B cell (primary cell): ENCODE measurements at regions not wholly inside any gene's neighbourhood (a gene's known extent, or its start where the extent isn't known, plus 50 kb on each side); places are given as distances from the start of the nearest gene placed in this dataset.

Experiments used
- ATAC-seq: fragments of 200-7000 bp; cut with Tn5 transposase; one replicate; pipeline ENCODE4 v1.10.0; 2021; ENCODE audit warnings: low read depth, mild to moderate bottlenecking, moderate number of reproducible peaks, moderate library complexity
- CTCF ChIA-PET: fragments of 350-600 bp; sonication (Branson Sonifier 250); formaldehyde crosslinking; loops from one replicate; lab custom pipeline; 2021; ENCODE audit warnings: antibody characterized with exemption, inconsistent platforms; lab: Charles Lee
- POLR2A ChIA-PET: fragments of 350-600 bp; sonication (Branson Sonifier 250); formaldehyde crosslinking; loops from one replicate; lab custom pipeline; 2021; ENCODE audit warnings: antibody characterized with exemption; lab: Charles Lee
- DNase-seq: peaks from one replicate; pipeline ENCODE4 v3.0.0; 2013
- H2AFZ ChIP-seq: 2 replicates; pipeline ENCODE4 v1.6.1; 2012; ENCODE audit warnings: mild to moderate bottlenecking, low read depth, low read length; ENCODE audit not compliant: insufficient read depth, poor library complexity, severe bottlenecking
- H3K27ac ChIP-seq, 2 donors: 1 replicate in 1 of 2; 2 replicates in 1 of 2; pipeline ENCODE4 v1.5.1; 2012 to 2013; ENCODE audit warnings: low read length in 2 of 2, mild to moderate bottlenecking in 2 of 2, moderate library complexity in 1 of 2
- H3K27me3 ChIP-seq, 4 experiments: fragments of 200-600 bp in 1 of 4; sonication (generic) in 1 of 4; replicated peaks in 1 of 4; 1 replicate in 2 of 4; 2 replicates in 2 of 4; pipeline versions ENCODE4 v1.6.1 to v1.7.0; 2013 to 2016; ENCODE audit warnings: low read length in 3 of 4, mild to moderate bottlenecking in 2 of 4, mixed read lengths in 1 of 4, moderate library complexity in 1 of 4; ENCODE audit not compliant: insufficient read depth in 4 of 4, control insufficient read depth in 3 of 4; ENCODE audit errors: control extremely low read depth in 1 of 4
- H3K36me3 ChIP-seq, 2 experiments: replicated peaks in 1 of 2; 1 replicate in 1 of 2; 2 replicates in 1 of 2; pipeline versions ENCODE4 v1.6.1 to v1.7.1; 2013; ENCODE audit warnings: low read length in 1 of 2; ENCODE audit not compliant: insufficient read depth in 2 of 2, control insufficient read depth in 1 of 2; ENCODE audit errors: control extremely low read depth in 1 of 2, extremely low read depth in 1 of 2
- H3K4me1 ChIP-seq, 2 donors: fragments of 200-600 bp in 1 of 2; sonication (generic) in 1 of 2; 1 replicate in 1 of 2; 2 replicates in 1 of 2; pipeline versions ENCODE4 v1.5.1 to v1.6.1; 2013 to 2017; ENCODE audit warnings: low read length in 2 of 2; ENCODE audit not compliant: control insufficient read depth in 2 of 2, insufficient read depth in 2 of 2
- H3K4me2 ChIP-seq: replicated peaks from 2 replicates; pipeline ENCODE3; 2012; ENCODE audit warnings: mild to moderate bottlenecking, low read depth, low read length; ENCODE audit not compliant: poor library complexity, severe bottlenecking
- H3K4me3 ChIP-seq, 5 experiments: fragments of 200-600 bp in 1 of 5; sonication (generic) in 1 of 5; 1 replicate in 3 of 5; 2 replicates in 2 of 5; pipeline versions ENCODE4 v1.5.1 to v1.7.0; 2011 to 2016; ENCODE audit warnings: low read length in 4 of 5, mild to moderate bottlenecking in 4 of 5, low read depth in 2 of 5, control low read depth in 1 of 5, moderate library complexity in 1 of 5; ENCODE audit not compliant: insufficient read depth in 1 of 5; ENCODE audit errors: control extremely low read depth in 1 of 5, extremely low read depth in 1 of 5
- H3K79me2 ChIP-seq: fragments of 200-600 bp; sonication (generic); one replicate; pipeline ENCODE4 v1.6.0; 2016; ENCODE audit warnings: low read length; ENCODE audit not compliant: control insufficient read depth, insufficient read depth
- H3K9ac ChIP-seq: fragments of 200-600 bp; sonication (generic); 2 replicates; pipeline ENCODE4 v1.6.1; 2017; ENCODE audit warnings: mild to moderate bottlenecking, low read length, moderate library complexity
- H3K9me3 ChIP-seq, 3 donors: one replicate each; pipeline versions ENCODE4 v1.6.1 to v1.7.1; 2013; ENCODE audit warnings: low read length in 2 of 3; ENCODE audit not compliant: control insufficient read depth in 2 of 3, insufficient read depth in 1 of 3; ENCODE audit errors: control extremely low read depth in 1 of 3
- H4K20me1 ChIP-seq: 2 replicates; pipeline ENCODE4 v1.6.0; 2012; ENCODE audit warnings: mild to moderate bottlenecking, low read length; ENCODE audit not compliant: insufficient read depth, control insufficient read depth, poor library complexity, severe bottlenecking
- H3K27ac Mint-ChIP-seq: one replicate; pipeline ENCODE4 v1.8.0; 2021; ENCODE audit warnings: mixed read lengths
- H3K27me3 Mint-ChIP-seq: one replicate; pipeline ENCODE4 v1.8.0; 2021; ENCODE audit warnings: mixed read lengths
- H3K4me1 Mint-ChIP-seq: one replicate; pipeline ENCODE4 v1.8.0; 2021; ENCODE audit warnings: mixed read lengths
- H3K4me3 Mint-ChIP-seq: one replicate; pipeline ENCODE4 v1.8.0; 2021; ENCODE audit warnings: mixed read lengths
- H3K9me3 Mint-ChIP-seq: one replicate; pipeline ENCODE4 v1.8.0; 2022; ENCODE audit warnings: mixed read lengths; ENCODE audit not compliant: insufficient read depth
- EZH2 ChIP-seq: IDR thresholded peaks from 2 replicates; pipeline ENCODE4 v1.6.1; 2012; ENCODE audit warnings: borderline replicate concordance, low read depth, mild to moderate bottlenecking, moderate library complexity, low read length; ENCODE audit not compliant: insufficient read depth, poor library complexity, severe bottlenecking
- WGBS: methylation state at CpG from one replicate; pipeline ENCODE4 v1.1.5; 2013; ENCODE audit warnings: missing lambda C conversion rate; ENCODE audit not compliant: insufficient coverage; 5-methylcytosine and 5-hydroxymethylcytosine counted together
- intact Hi-C: fragments of 100-400 bp; cut with micrococcal nuclease; formaldehyde crosslinking; loops from one replicate; pipeline ENCODE4 v1.10.0; 2022
- TF ChIP-seq, protein P1 (sequence below): fragments of 200-600 bp; IDR thresholded peaks from one replicate; pipeline ENCODE4 v1.8.0; 2022; ENCODE audit warnings: antibody characterized with exemption, mild to moderate bottlenecking

DNA sequence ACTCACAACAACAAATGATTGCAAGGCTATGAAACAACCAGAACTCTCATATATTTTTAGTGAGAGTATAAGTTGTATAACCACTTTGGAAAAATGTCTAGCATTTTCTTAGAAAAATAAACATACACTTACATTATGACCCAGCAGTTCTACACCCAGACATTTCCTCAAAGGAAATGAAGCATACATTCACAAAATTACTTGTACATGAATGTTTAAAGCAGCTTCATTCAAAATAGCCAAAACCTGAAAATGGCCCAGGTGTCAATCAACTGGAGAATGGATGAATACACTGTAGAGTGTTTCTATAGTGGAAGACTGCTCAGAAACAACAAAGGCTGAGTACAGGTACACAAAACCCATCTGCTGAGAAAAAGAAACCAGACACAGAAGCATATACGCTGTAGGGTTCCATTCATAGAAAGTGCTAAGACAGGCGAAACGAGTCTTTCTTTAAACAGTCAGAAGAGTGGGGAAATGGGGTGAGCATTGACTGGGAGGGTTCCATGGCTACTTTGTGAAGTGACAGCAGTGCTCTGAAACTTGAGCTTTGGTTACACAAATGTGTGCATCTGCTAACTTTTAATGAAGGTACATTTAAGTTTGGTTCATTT is 799.0 kb downstream of the DCDC2C start:
- no peaks in the 10 kb centered on the region for H3K9me3 ChIP-seq

GRCh38 chr2:4507661-4508060 is 804.3 kb downstream of the DCDC2C start:
- ChIA-PET CTCF (no interaction called here), POLR2A (no interaction called here)
- Histone ChIP-seq H4K20me1 (no peaks in the 10 kb centered on the region), H3K4me3 (no peak overlapping the region), H3K4me1 (no peaks in the 10 kb centered on the region), H3K9ac (no peak overlapping the region), H3K27ac (no peak overlapping the region), H2AFZ (no peak overlapping the region), H3K4me2 (no peak overlapping the region), H3K9me3 (no peaks in the 10 kb centered on the region), H3K79me2 (no peaks in the 10 kb centered on the region), H3K27me3 (no peaks in the 10 kb centered on the region), H3K36me3 (no peaks in the 10 kb centered on the region)
- TF ChIP-seq EZH2, result no peak
- TF ChIP-seq, protein P1, sequence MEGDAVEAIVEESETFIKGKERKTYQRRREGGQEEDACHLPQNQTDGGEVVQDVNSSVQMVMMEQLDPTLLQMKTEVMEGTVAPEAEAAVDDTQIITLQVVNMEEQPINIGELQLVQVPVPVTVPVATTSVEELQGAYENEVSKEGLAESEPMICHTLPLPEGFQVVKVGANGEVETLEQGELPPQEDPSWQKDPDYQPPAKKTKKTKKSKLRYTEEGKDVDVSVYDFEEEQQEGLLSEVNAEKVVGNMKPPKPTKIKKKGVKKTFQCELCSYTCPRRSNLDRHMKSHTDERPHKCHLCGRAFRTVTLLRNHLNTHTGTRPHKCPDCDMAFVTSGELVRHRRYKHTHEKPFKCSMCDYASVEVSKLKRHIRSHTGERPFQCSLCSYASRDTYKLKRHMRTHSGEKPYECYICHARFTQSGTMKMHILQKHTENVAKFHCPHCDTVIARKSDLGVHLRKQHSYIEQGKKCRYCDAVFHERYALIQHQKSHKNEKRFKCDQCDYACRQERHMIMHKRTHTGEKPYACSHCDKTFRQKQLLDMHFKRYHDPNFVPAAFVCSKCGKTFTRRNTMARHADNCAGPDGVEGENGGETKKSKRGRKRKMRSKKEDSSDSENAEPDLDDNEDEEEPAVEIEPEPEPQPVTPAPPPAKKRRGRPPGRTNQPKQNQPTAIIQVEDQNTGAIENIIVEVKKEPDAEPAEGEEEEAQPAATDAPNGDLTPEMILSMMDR, result no peak
- Mint-ChIP-seq H3K27ac (no peak overlapping the region), H3K27me3 (no peaks in the 10 kb centered on the region), H3K4me1 (no peaks in the 10 kb centered on the region), H3K4me3 (no peak overlapping the region), H3K9me3 (no peaks in the 10 kb centered on the region)
- DNase-seq, result no peak
- 83% methylated on average over 1 of the region's 4 CpGs for WGBS
- ATAC-seq, result no peak
- intact Hi-C loops, result no loop called here

More for the DNA sequence above, 799.0 kb downstream of the DCDC2C start:
- no peaks in the 10 kb centered on the region for H3K36me3 ChIP-seq
- H3K4me1 ChIP-seq, result no peaks in the 10 kb centered on the region
- CTCF ChIA-PET, result no interaction called here
- intact Hi-C loops, result no loop called here
- no peak overlapping the region for H2AFZ ChIP-seq
- no peak overlapping the region for H3K4me3 ChIP-seq
- no peaks in the 10 kb centered on the region for H3K27me3 ChIP-seq
- no peak overlapping the region for H3K27ac ChIP-seq
- no peak for TF ChIP-seq EZH2
- TF ChIP-seq, protein P1, result no peak
- no peak for DNase-seq
- no peak overlapping the region for H3K9ac ChIP-seq
- H3K4me2 ChIP-seq, result no peak overlapping the region
- no peaks in the 10 kb centered on the region for H3K9me3 Mint-ChIP-seq
- H3K4me3 Mint-ChIP-seq, result no peak overlapping the region
- H3K27me3 Mint-ChIP-seq, result no peaks in the 10 kb centered on the region
- no peak for ATAC-seq
- H3K27ac Mint-ChIP-seq, result no peak overlapping the region
- WGBS, result 100% methylated on average over 2 of the region's 3 CpGs
- no peaks in the 10 kb centered on the region for H3K4me1 Mint-ChIP-seq
- no peaks in the 10 kb centered on the region for H3K79me2 ChIP-seq
- POLR2A ChIA-PET, result no interaction called here
- H4K20me1 ChIP-seq, result no peaks in the 10 kb centered on the region
